ENCODE measurements at regions not wholly inside any gene's neighbourhood (a gene's known extent, or its start where the extent isn't known, plus 50 kb on each side); places are given as distances from the start of the nearest gene placed in this dataset.

DNA sequence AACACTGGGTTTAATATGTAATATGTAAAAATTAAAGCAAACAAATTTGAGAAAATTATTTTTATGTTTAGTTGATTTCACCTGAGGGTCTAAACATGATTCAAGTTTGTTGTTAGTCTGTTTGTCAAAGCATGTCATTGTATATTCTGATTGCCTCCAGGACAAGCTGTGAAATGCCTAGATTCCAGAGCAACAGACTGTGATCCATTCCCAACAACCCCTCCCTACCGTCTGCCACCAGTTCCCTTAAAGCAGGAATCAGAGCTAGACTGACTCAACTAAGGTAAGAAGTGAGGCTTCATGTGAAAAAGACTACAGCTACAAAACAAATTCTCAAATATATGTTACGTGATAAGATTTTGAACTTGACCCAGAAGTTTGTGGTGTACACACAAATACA, 304.2 kb downstream of the RAB38 start:
- Histone ChIP-seq H3K4me1 (ENCODE audit: control insufficient read depth in 2 of 3, insufficient read depth in 2 of 3, low read depth in 1 of 3, low read length in 3 of 3) (no peaks in the 10 kb centered on the region), H3K27me3 (ENCODE audit: control insufficient read depth, insufficient read depth, low read length) (no peaks in the 10 kb centered on the region), H3K4me3 (ENCODE audit: low read length in 3 of 3) (no peak overlapping the region), H3K9ac (ENCODE audit: low read length in 3 of 3) (no peak overlapping the region), H3K27ac (ENCODE audit: low read depth in 2 of 2, low read length in 2 of 2) (no peak overlapping the region), H3K9me3 (ENCODE audit: control insufficient read depth in 2 of 3, insufficient read depth in 1 of 3, low read length in 3 of 3) (no peaks in the 10 kb centered on the region), H3K36me3 (ENCODE audit: control insufficient read depth in 2 of 3, insufficient read depth in 3 of 3, low read length in 3 of 3) (no peaks in the 10 kb centered on the region)
- no peak for FAIRE-seq
- intact Hi-C loops (cut with DNase I) = no loop called here
- DNase-seq = no peak
- TF ChIP-seq, protein P1, sequence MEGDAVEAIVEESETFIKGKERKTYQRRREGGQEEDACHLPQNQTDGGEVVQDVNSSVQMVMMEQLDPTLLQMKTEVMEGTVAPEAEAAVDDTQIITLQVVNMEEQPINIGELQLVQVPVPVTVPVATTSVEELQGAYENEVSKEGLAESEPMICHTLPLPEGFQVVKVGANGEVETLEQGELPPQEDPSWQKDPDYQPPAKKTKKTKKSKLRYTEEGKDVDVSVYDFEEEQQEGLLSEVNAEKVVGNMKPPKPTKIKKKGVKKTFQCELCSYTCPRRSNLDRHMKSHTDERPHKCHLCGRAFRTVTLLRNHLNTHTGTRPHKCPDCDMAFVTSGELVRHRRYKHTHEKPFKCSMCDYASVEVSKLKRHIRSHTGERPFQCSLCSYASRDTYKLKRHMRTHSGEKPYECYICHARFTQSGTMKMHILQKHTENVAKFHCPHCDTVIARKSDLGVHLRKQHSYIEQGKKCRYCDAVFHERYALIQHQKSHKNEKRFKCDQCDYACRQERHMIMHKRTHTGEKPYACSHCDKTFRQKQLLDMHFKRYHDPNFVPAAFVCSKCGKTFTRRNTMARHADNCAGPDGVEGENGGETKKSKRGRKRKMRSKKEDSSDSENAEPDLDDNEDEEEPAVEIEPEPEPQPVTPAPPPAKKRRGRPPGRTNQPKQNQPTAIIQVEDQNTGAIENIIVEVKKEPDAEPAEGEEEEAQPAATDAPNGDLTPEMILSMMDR (IDR thresholded peaks at IDR 0.05; ENCODE audit: borderline replicate concordance, extremely low read depth, insufficient read depth) = no peak

DNA sequence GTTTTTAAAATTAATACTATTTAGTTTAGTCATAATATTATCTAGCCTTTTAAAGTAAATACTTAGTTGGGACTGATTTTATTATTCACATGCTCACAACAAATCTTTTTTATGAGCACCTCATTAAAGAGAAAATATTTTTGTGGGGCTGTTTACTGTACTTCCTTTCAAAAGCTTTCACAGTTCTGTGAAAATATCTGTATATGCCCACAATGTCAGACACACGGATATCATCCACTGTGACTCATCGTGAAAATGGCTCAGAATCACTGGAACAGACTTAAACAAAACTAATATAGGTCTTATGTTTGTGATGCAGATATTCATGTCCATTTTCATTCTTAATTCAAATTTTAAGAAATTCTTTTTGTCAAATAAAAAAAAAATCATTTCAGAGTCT, 305.2 kb downstream of the RAB38 start:
- intact Hi-C loops (cut with DNase I) = no loop called here
- no peak overlapping the region for H3K27ac ChIP-seq (ENCODE audit: low read depth in 2 of 2, low read length in 2 of 2)
- no peak overlapping the region for H3K4me3 ChIP-seq (ENCODE audit: low read length in 3 of 3)
- TF ChIP-seq, protein P1 (IDR thresholded peaks at IDR 0.05; ENCODE audit: borderline replicate concordance, extremely low read depth, insufficient read depth) = no peak
- no peaks in the 10 kb centered on the region for H3K4me1 ChIP-seq (ENCODE audit: control insufficient read depth in 2 of 3, insufficient read depth in 2 of 3, low read depth in 1 of 3, low read length in 3 of 3)
- no peaks in the 10 kb centered on the region for H3K36me3 ChIP-seq (ENCODE audit: control insufficient read depth in 2 of 3, insufficient read depth in 3 of 3, low read length in 3 of 3)
- no peaks in the 10 kb centered on the region for H3K27me3 ChIP-seq (ENCODE audit: control insufficient read depth, insufficient read depth, low read length)
- FAIRE-seq (no peak), DNase-seq (peak in 1 of 5 donors; percentile 37)
- no peaks in the 10 kb centered on the region for H3K9me3 ChIP-seq (ENCODE audit: control insufficient read depth in 2 of 3, insufficient read depth in 1 of 3, low read length in 3 of 3)
- H3K9ac ChIP-seq (ENCODE audit: low read length in 3 of 3) = no peak overlapping the region

DNA sequence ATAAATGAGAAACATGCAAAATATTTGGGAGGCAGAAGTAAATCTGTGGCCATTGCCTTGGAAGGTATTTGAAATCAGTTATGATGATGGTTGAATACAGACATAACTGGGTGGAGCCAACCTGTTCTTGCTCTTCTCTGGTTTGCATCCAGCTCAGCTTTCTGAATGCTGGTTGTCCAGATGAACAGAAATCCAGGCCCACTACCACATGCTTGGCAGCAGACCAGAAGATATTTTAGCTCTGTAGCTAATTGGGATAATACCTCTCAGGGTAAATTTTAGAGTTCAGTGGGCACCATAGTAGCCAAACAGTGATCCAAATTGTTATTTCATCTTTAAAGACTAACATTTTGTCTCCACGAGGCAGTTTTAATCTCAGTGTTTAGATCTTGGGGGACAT, 308.3 kb downstream of the RAB38 start:
- H3K4me3 ChIP-seq (ENCODE audit: low read length in 3 of 3) = no peak overlapping the region
- no peak overlapping the region for H3K27ac ChIP-seq (ENCODE audit: low read depth in 2 of 2, low read length in 2 of 2)
- FAIRE-seq (no peak), DNase-seq (no peak)
- TF ChIP-seq, protein P1 (IDR thresholded peaks at IDR 0.05; ENCODE audit: borderline replicate concordance, extremely low read depth, insufficient read depth) = no peak
- no peak overlapping the region for H3K9ac ChIP-seq (ENCODE audit: low read length in 3 of 3)
- H3K27me3 ChIP-seq (ENCODE audit: control insufficient read depth, insufficient read depth, low read length) = no peaks in the 10 kb centered on the region
- H3K4me1 ChIP-seq (ENCODE audit: control insufficient read depth in 2 of 3, insufficient read depth in 2 of 3, low read depth in 1 of 3, low read length in 3 of 3) = no peaks in the 10 kb centered on the region
- intact Hi-C loops (cut with DNase I) = no loop called here
- no peaks in the 10 kb centered on the region for H3K9me3 ChIP-seq (ENCODE audit: control insufficient read depth in 2 of 3, insufficient read depth in 1 of 3, low read length in 3 of 3)
- H3K36me3 ChIP-seq (ENCODE audit: control insufficient read depth in 2 of 3, insufficient read depth in 3 of 3, low read length in 3 of 3) = no peaks in the 10 kb centered on the region

DNA sequence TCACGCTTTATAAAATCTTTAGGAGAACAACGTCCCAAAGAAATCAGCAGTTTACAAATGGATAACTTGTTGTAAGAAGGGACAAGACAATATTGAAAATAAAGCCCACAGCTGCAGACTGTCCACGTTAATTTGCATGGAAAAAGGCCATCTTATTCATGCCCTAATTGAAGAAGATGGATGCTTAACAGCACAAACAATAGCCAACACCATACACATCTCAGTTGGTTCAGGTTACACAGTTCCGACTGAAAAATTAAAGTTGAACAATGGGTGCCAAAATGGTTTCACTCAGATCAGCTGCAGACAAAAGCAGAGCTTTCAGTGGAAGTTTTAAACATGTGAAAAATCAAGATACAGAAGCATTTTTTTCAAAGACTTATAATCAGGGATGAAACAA, 314.2 kb downstream of the RAB38 start:
- Histone ChIP-seq H3K4me3 (ENCODE audit: low read length in 3 of 3) (no peak overlapping the region), H3K36me3 (ENCODE audit: control insufficient read depth in 2 of 3, insufficient read depth in 3 of 3, low read length in 3 of 3) (no peaks in the 10 kb centered on the region), H3K27me3 (ENCODE audit: control insufficient read depth, insufficient read depth, low read length) (no peaks in the 10 kb centered on the region), H3K9ac (ENCODE audit: low read length in 3 of 3) (no peak overlapping the region), H3K4me1 (ENCODE audit: control insufficient read depth in 2 of 3, insufficient read depth in 2 of 3, low read depth in 1 of 3, low read length in 3 of 3) (peaks cover 0 to 2% (median 0%) of the 10 kb centered on the region in 3 donors), H3K27ac (ENCODE audit: low read depth in 2 of 2, low read length in 2 of 2) (no peak overlapping the region), H3K9me3 (ENCODE audit: control insufficient read depth in 2 of 3, insufficient read depth in 1 of 3, low read length in 3 of 3) (no peaks in the 10 kb centered on the region)
- TF ChIP-seq, protein P1 (IDR thresholded peaks at IDR 0.05; ENCODE audit: borderline replicate concordance, extremely low read depth, insufficient read depth) = no peak
- intact Hi-C loops (cut with DNase I) = no loop called here
- no peak for FAIRE-seq
- DNase-seq = peak in 1 of 5 donors; percentile 6
